Upper lobe of left lung (tissue), 6 donors: ENCODE measurements at regions not wholly inside any gene's neighbourhood (a gene's known extent, or its start where the extent isn't known, plus 50 kb on each side); places are given as distances from the start of the nearest gene placed in this dataset.

Source experiments
- ATAC-seq, 2 donors: fragments of 200-7000 bp; cut with Tn5 transposase; one replicate each; pipeline ENCODE4 v1.9.1; 2022; ENCODE audit warnings: mild to moderate bottlenecking in 2 of 2, moderate library complexity in 2 of 2; ENCODE audit not compliant: low FRiP score in 2 of 2
- DNase-seq, 2 donors: peaks; one replicate each; pipeline ENCODE4 v3.0.0-alpha.2; 2019 to 2020
- H3K27ac ChIP-seq, 4 donors: fragments of 200-600 bp; sonication (generic); one replicate each; pipeline ENCODE4 v1.5.1; 2016 to 2019
- H3K27me3 ChIP-seq, 4 donors: fragments of 200-600 bp; sonication (generic); one replicate each; pipeline ENCODE4 v1.5.1; 2017 to 2019
- H3K36me3 ChIP-seq, 4 donors: fragments of 200-600 bp; sonication (generic); one replicate each; pipeline ENCODE4 v1.5.1; 2016 to 2019
- H3K4me1 ChIP-seq, 4 donors: fragments of 200-600 bp; sonication (generic); one replicate each; pipeline ENCODE4 v1.5.1; 2018 to 2019
- H3K4me3 ChIP-seq, 4 donors: fragments of 200-600 bp; sonication (generic); one replicate each; pipeline ENCODE4 v1.5.1; 2017 to 2019; ENCODE audit warnings: mild to moderate bottlenecking in 2 of 4, moderate library complexity in 1 of 4
- H3K9me3 ChIP-seq, 4 donors: fragments of 200-600 bp; sonication (generic); one replicate each; pipeline ENCODE4 v1.5.1; 2018 to 2019
- CTCF ChIP-seq, 6 experiments: fragments of 450-650 bp in 4 of 6; fragments of 200-600 bp in 2 of 6; sonication (generic) in 2 of 6; IDR thresholded peaks; one replicate each; pipeline ENCODE4 v1.5.1; 2016 to 2019; ENCODE audit warnings: antibody characterized with exemption in 6 of 6
- EP300 ChIP-seq, 4 donors: sonication (generic); formaldehyde crosslinking; IDR thresholded peaks; one replicate each; pipeline ENCODE4 v1.5.1; 2017; ENCODE audit warnings: antibody characterized with exemption in 4 of 4, control low read depth in 2 of 4
- POLR2A ChIP-seq, 4 donors: fragments of 450-650 bp; IDR thresholded peaks; one replicate each; pipeline ENCODE4 v1.5.1; 2016 to 2017; ENCODE audit warnings: antibody characterized with exemption in 4 of 4, mild to moderate bottlenecking in 2 of 4
- POLR2AphosphoS5 ChIP-seq, 2 donors: sonication (generic); formaldehyde crosslinking; IDR thresholded peaks; one replicate each; pipeline ENCODE4 v1.5.1; 2017; ENCODE audit warnings: antibody characterized with exemption in 2 of 2
- WGBS, 2 donors: methylation state at CpG; one replicate each; pipeline ENCODE4 v1.1.5; 2017 to 2018; 5-methylcytosine and 5-hydroxymethylcytosine counted together
- donor health status: DM: no; HTN: no; CAD: no; lungs with moderate emphysema.
- donor health status: DM: no; HTN: yes; CAD: no; lungs with severe emphysema.

GRCh38 chr11:43067681-43068080 is 244.1 kb upstream of the API5 start:
- H3K4me3 ChIP-seq: no peak overlapping the region
- H3K4me1 ChIP-seq: no peaks in the 10 kb centered on the region
- H3K9me3 ChIP-seq: no peaks in the 10 kb centered on the region
- WGBS, 2 donors: 73 to 89% methylated on average over 1 of the region's 1 CpG
- no peaks in the 10 kb centered on the region for H3K27me3 ChIP-seq
- no peak for ATAC-seq
- DNase-seq: no peak
- H3K27ac ChIP-seq: no peak overlapping the region
- no peaks in the 10 kb centered on the region for H3K36me3 ChIP-seq
- TF ChIP-seq CTCF (IDR thresholded peaks at IDR 0.05) (no peak), EP300 (IDR thresholded peaks at IDR 0.05) (no peak), POLR2AphosphoS5 (IDR thresholded peaks at IDR 0.05) (no peak), POLR2A (IDR thresholded peaks at IDR 0.05) (no peak)

- TF ChIP-seq POLR2A (IDR thresholded peaks at IDR 0.05) (no peak), CTCF (IDR thresholded peaks at IDR 0.05) (no peak), EP300 (IDR thresholded peaks at IDR 0.05) (no peak), POLR2AphosphoS5 (IDR thresholded peaks at IDR 0.05) (no peak)
- Histone ChIP-seq H3K27me3 (no peaks in the 10 kb centered on the region), H3K36me3 (no peaks in the 10 kb centered on the region), H3K27ac (no peak overlapping the region), H3K4me3 (no peak overlapping the region), H3K4me1 (no peaks in the 10 kb centered on the region), H3K9me3 (no peaks in the 10 kb centered on the region)
- 77 to 78% methylated on average over 1 of the region's 1 CpG for WGBS, 2 donors
- no peak for ATAC-seq
- no peak for DNase-seq
Measured at GRCh38 chr11:43071338-43071737, 240.5 kb upstream of the API5 start.

- no peaks in the 10 kb centered on the region for H3K36me3 ChIP-seq
- no peaks in the 10 kb centered on the region for H3K9me3 ChIP-seq
- no peak for DNase-seq
- WGBS, 2 donors: 36 to 39% methylated on average over 3 of the region's 3 CpGs
- H3K4me3 ChIP-seq: no peak overlapping the region
- H3K27ac ChIP-seq: no peak overlapping the region
- H3K4me1 ChIP-seq: no peaks in the 10 kb centered on the region
- H3K27me3 ChIP-seq: no peaks in the 10 kb centered on the region
- no peak for ATAC-seq
- no peak for TF ChIP-seq POLR2AphosphoS5 (IDR thresholded peaks at IDR 0.05)
- TF ChIP-seq POLR2A (IDR thresholded peaks at IDR 0.05): no peak
- TF ChIP-seq CTCF (IDR thresholded peaks at IDR 0.05): no peak
- no peak for TF ChIP-seq EP300 (IDR thresholded peaks at IDR 0.05)
Measured at GRCh38 chr11:43072096-43072495, 239.7 kb upstream of the API5 start.

GRCh38 chr11:43072911-43073310 is 238.9 kb upstream of the API5 start:
- no peak for TF ChIP-seq EP300 (IDR thresholded peaks at IDR 0.05)
- TF ChIP-seq CTCF (IDR thresholded peaks at IDR 0.05): no peak
- no peak for TF ChIP-seq POLR2AphosphoS5 (IDR thresholded peaks at IDR 0.05)
- no peak for TF ChIP-seq POLR2A (IDR thresholded peaks at IDR 0.05)
- ATAC-seq: no peak
- Histone ChIP-seq H3K27me3 (no peaks in the 10 kb centered on the region), H3K4me3 (no peak overlapping the region), H3K27ac (no peak overlapping the region), H3K36me3 (no peaks in the 10 kb centered on the region), H3K4me1 (no peaks in the 10 kb centered on the region), H3K9me3 (no peaks in the 10 kb centered on the region)
- no peak for DNase-seq
- WGBS, 2 donors: 30 to 43% methylated on average over 4 of the region's 4 CpGs

GRCh38 chr11:43074810-43075209 is 237.0 kb upstream of the API5 start:
- no peaks in the 10 kb centered on the region for H3K9me3 ChIP-seq
- DNase-seq (no peak), ATAC-seq (no peak)
- no peak overlapping the region for H3K27ac ChIP-seq
- H3K36me3 ChIP-seq: no peaks in the 10 kb centered on the region
- H3K4me3 ChIP-seq: no peak overlapping the region
- H3K4me1 ChIP-seq: no peaks in the 10 kb centered on the region
- TF ChIP-seq POLR2A (IDR thresholded peaks at IDR 0.05) (no peak), POLR2AphosphoS5 (IDR thresholded peaks at IDR 0.05) (no peak), CTCF (IDR thresholded peaks at IDR 0.05) (no peak), EP300 (IDR thresholded peaks at IDR 0.05) (no peak)
- H3K27me3 ChIP-seq: no peaks in the 10 kb centered on the region
